H1 (cell line): ENCODE measurements at regions not wholly inside any gene's neighbourhood (a gene's known extent, or its start where the extent isn't known, plus 50 kb on each side); places are given as distances from the start of the nearest gene placed in this dataset.

Experiments
- CTCF ChIA-PET: fragments of 300-600 bp; sonication (Branson Sonifier 250); formaldehyde crosslinking; loops from one replicate; lab custom pipeline; 2021; ENCODE audit not compliant: partially characterized antibody; lab: Charles Lee
- POLR2A ChIA-PET: fragments of 300-600 bp; sonication (Branson Sonifier 250); formaldehyde crosslinking; loops from one replicate; lab custom pipeline; 2021; ENCODE audit warnings: inconsistent platforms; ENCODE audit not compliant: partially characterized antibody; lab: Charles Lee
- DNase-seq, 2 experiments: peaks; one replicate each; pipeline versions ENCODE4 v3.0.0 to v3.0.0-alpha.2; 2010 to 2022; ENCODE audit warnings: low spot score in 2 of 2, low read depth in 1 of 2, mixed read lengths in 1 of 2
- FAIRE-seq: peaks from 2 replicates; lab custom pipeline; 2011; peaks lifted over from hg19 to GRCh38; lab: Jason Lieb, UNC
- H2AFZ ChIP-seq: 2 replicates; pipeline ENCODE4 v1.8.1; 2012; ENCODE audit warnings: low read length, inconsistent platforms
- H2AK5ac ChIP-seq: 2 replicates; pipeline ENCODE4 v1.6.1; 2013; ENCODE audit warnings: low read depth, low read length
- H2BK120ac ChIP-seq: replicated peaks from 2 replicates; pipeline ENCODE3; 2013; ENCODE audit warnings: low read depth, low read length, inconsistent platforms
- H2BK12ac ChIP-seq: 2 replicates; pipeline ENCODE4 v1.6.1; 2013; ENCODE audit warnings: low read depth, low read length
- H2BK15ac ChIP-seq: 2 replicates; pipeline ENCODE4 v1.6.1; 2013; ENCODE audit warnings: low read length
- H2BK20ac ChIP-seq: 2 replicates; pipeline ENCODE4 v1.6.1; 2013; ENCODE audit warnings: low read length
- H2BK5ac ChIP-seq: 2 replicates; pipeline ENCODE4 v1.6.1; 2013; ENCODE audit warnings: low read depth, low read length
- H3K14ac ChIP-seq: 2 replicates; pipeline ENCODE4 v1.6.1; 2013; ENCODE audit warnings: inconsistent platforms; ENCODE audit not compliant: insufficient read length
- H3K18ac ChIP-seq: 2 replicates; pipeline ENCODE4 v1.6.1; 2013; ENCODE audit warnings: low read length; ENCODE audit errors: extremely low read depth
- H3K23ac ChIP-seq: 2 replicates; pipeline ENCODE4 v1.6.1; 2013; ENCODE audit warnings: inconsistent platforms; ENCODE audit not compliant: insufficient read length
- H3K23me2 ChIP-seq: 2 replicates; pipeline ENCODE4 v1.6.1; 2013; ENCODE audit warnings: low read depth, low read length
- H3K27ac ChIP-seq: 2 replicates; pipeline ENCODE4 v1.6.1; 2011; ENCODE audit warnings: low read depth, low read length, inconsistent platforms
- H3K27me3 ChIP-seq, 4 experiments: replicated peaks in 1 of 4; 1 replicate in 1 of 4; 2 replicates in 3 of 4; pipeline versions ENCODE4 v1.6.1 to v1.8.1; 2011 to 2013; ENCODE audit warnings: low read length in 3 of 4, mild to moderate bottlenecking in 3 of 4, inconsistent platforms in 2 of 4, mixed read lengths in 2 of 4, moderate library complexity in 1 of 4; ENCODE audit not compliant: control insufficient read depth in 3 of 4, insufficient read depth in 3 of 4; ENCODE audit errors: extremely low read depth in 1 of 4
- H3K36me3 ChIP-seq, 4 experiments: 2 replicates each; pipeline versions ENCODE4 v1.6.1 to v1.8.1; 2011 to 2013; ENCODE audit warnings: mild to moderate bottlenecking in 4 of 4, low read length in 3 of 4, moderate library complexity in 2 of 4, control low read depth in 1 of 4, inconsistent platforms in 1 of 4; ENCODE audit not compliant: insufficient read depth in 4 of 4, control insufficient read depth in 2 of 4
- H3K4ac ChIP-seq: replicated peaks from 2 replicates; pipeline ENCODE3; 2013; ENCODE audit warnings: low read length, low read depth, mixed read lengths, inconsistent platforms; ENCODE audit not compliant: insufficient read length
- H3K4me1 ChIP-seq, 4 experiments: replicated peaks in 1 of 4; 1 replicate in 1 of 4; 2 replicates in 3 of 4; pipeline versions ENCODE4 v1.6.1 to v1.8.1; 2011 to 2013; ENCODE audit warnings: low read length in 3 of 4, inconsistent platforms in 2 of 4, mixed read lengths in 1 of 4; ENCODE audit not compliant: insufficient read depth in 4 of 4, control insufficient read depth in 3 of 4
- H3K4me2 ChIP-seq, 2 experiments: 2 replicates each; pipeline versions ENCODE4 v1.6.1 to v1.8.1; 2011 to 2013; ENCODE audit warnings: low read depth in 2 of 2, low read length in 2 of 2, control low read depth in 1 of 2, inconsistent platforms in 1 of 2, mild to moderate bottlenecking in 1 of 2; ENCODE audit not compliant: insufficient read depth in 1 of 2
- H3K4me3 ChIP-seq, 4 experiments: fragments of 200-600, 300-600 bp in 1 of 4; sonication (generic), shearing (Covaris generic), sonication (Bioruptor Twin) in 1 of 4; 2 replicates each; pipeline versions ENCODE4 v1.5.1 to v1.8.1; 2011 to 2016; ENCODE audit warnings: low read length in 4 of 4, low read depth in 3 of 4, control low read depth in 2 of 4, inconsistent platforms in 2 of 4, mild to moderate bottlenecking in 2 of 4, mixed read lengths in 1 of 4, moderate library complexity in 1 of 4; ENCODE audit not compliant: insufficient read depth in 2 of 4; ENCODE audit errors: extremely low read depth in 1 of 4
- H3K56ac ChIP-seq: replicated peaks from 2 replicates; pipeline ENCODE3; 2013; ENCODE audit warnings: low read depth, mild to moderate bottlenecking, mixed read lengths, low read length, inconsistent platforms; ENCODE audit not compliant: insufficient read length
- H3K79me1 ChIP-seq: 2 replicates; pipeline ENCODE4 v1.6.1; 2013; ENCODE audit warnings: low read depth, low read length, control low read depth
- H3K79me2 ChIP-seq, 2 experiments: 2 replicates each; pipeline versions ENCODE4 v1.6.1 to v1.8.1; 2012 to 2013; ENCODE audit warnings: low read length in 2 of 2, mild to moderate bottlenecking in 2 of 2, inconsistent platforms in 1 of 2; ENCODE audit not compliant: insufficient read depth in 2 of 2, control insufficient read depth in 1 of 2
- H3K9ac ChIP-seq, 4 experiments: replicated peaks in 1 of 4; 1 replicate in 1 of 4; 2 replicates in 3 of 4; pipeline versions ENCODE4 v1.6.1 to v1.8.1; 2011 to 2013; ENCODE audit warnings: low read depth in 3 of 4, low read length in 3 of 4, control low read depth in 2 of 4, mild to moderate bottlenecking in 2 of 4, moderate library complexity in 2 of 4, inconsistent platforms in 1 of 4; ENCODE audit errors: extremely low read depth in 1 of 4
- H3K9me3 ChIP-seq, 2 experiments: 2 replicates each; pipeline versions ENCODE4 v1.6.1 to v1.8.1; 2012 to 2013; ENCODE audit warnings: mild to moderate bottlenecking in 2 of 2, moderate library complexity in 2 of 2, control low read depth in 1 of 2, inconsistent platforms in 1 of 2, low read depth in 1 of 2, low read length in 1 of 2, mixed read lengths in 1 of 2; ENCODE audit not compliant: insufficient read depth in 2 of 2
- H4K20me1 ChIP-seq, 2 experiments: replicated peaks in 1 of 2; 2 replicates each; pipeline versions ENCODE3 to v1.8.1; 2011 to 2013; ENCODE audit warnings: inconsistent platforms in 2 of 2, low read length in 2 of 2, mild to moderate bottlenecking in 1 of 2; ENCODE audit not compliant: insufficient read depth in 2 of 2, control insufficient read depth in 1 of 2
- H4K5ac ChIP-seq: 2 replicates; pipeline ENCODE4 v1.6.1; 2013; ENCODE audit warnings: low read length, low read depth, mixed read lengths, inconsistent platforms; ENCODE audit not compliant: insufficient read length
- H4K8ac ChIP-seq: 2 replicates; pipeline ENCODE4 v1.8.0; 2013; ENCODE audit warnings: mild to moderate bottlenecking, moderate library complexity, low read length, inconsistent platforms; ENCODE audit not compliant: insufficient read depth; ENCODE audit errors: extremely low read depth
- H4K91ac ChIP-seq: replicated peaks from 2 replicates; pipeline ENCODE3; 2013; ENCODE audit warnings: low read length, mixed read lengths, inconsistent platforms; ENCODE audit not compliant: insufficient read length
- CBX8 ChIP-seq: fragments of 300-800, 300-1000 bp; sonication (generic); IDR thresholded peaks from 2 replicates; pipeline ENCODE4 v1.7.1; 2016; ENCODE audit warnings: low read depth, low read length, borderline replicate concordance
- CHD1 ChIP-seq: IDR thresholded peaks from 2 replicates; pipeline ENCODE4 v1.6.1; 2012; ENCODE audit warnings: low read depth, low read length, improper control_type of control experiment
- SIRT6 ChIP-seq: IDR thresholded peaks from one replicate; pipeline ENCODE4 v1.7.1; 2012; ENCODE audit warnings: low read length, inconsistent platforms
- SUZ12 ChIP-seq: fragments of 200-600 bp; sonication (generic); IDR thresholded peaks from 2 replicates; pipeline ENCODE4 v1.6.1; 2012; ENCODE audit warnings: mild to moderate bottlenecking, inconsistent platforms, low read length, moderate library complexity, mixed read lengths
- TCF12 ChIP-seq: IDR thresholded peaks from 2 replicates; pipeline ENCODE4 v1.6.1; 2011; ENCODE audit warnings: low read depth, mild to moderate bottlenecking, low read length
- ZNF274 ChIP-seq: IDR thresholded peaks from 2 replicates; pipeline ENCODE4 v1.7.0; 2012; ENCODE audit warnings: low read length, borderline replicate concordance; ENCODE audit errors: extremely low read depth
- WGBS, 2 experiments: shearing (Covaris generic) in 1 of 2; methylation state at CpG; one replicate each; pipeline versions ENCODE4 v1.1.6 to v1.1.7; 2013 to 2015; ENCODE audit warnings: low lambda C conversion rate in 2 of 2, mixed read lengths in 2 of 2, inconsistent platforms in 1 of 2, low coverage in 1 of 2, missing lambda C conversion rate in 1 of 2; ENCODE audit not compliant: insufficient replicate concordance in 2 of 2, insufficient coverage in 1 of 2, insufficient read length in 1 of 2; ENCODE audit errors: extremely low coverage in 1 of 2, missing lambda C conversion rate in 1 of 2; 5-methylcytosine and 5-hydroxymethylcytosine counted together

GRCh38 chr6:3513416-3513815 is 56.6 kb upstream of the SLC22A23 start:
- H2AK5ac ChIP-seq, result no peak overlapping the region
- WGBS, 2 experiments, result 91% methylated on average over 9 of the region's 9 CpGs; no CpG with 5 or more reads in 1 of the 2 experiments
- H4K5ac ChIP-seq, result no peak overlapping the region
- no peak overlapping the region for H2BK12ac ChIP-seq
- FAIRE-seq, result no peak
- CTCF ChIA-PET, result interaction anchor here (1.5 to 2.8 kb wide), 2 partner anchors 19 to 219 kb away, joined by 4 to 6 read pairs; no protein-coding TSS in a partner anchor
- no peak overlapping the region for H2BK15ac ChIP-seq
- H3K4ac ChIP-seq, result no peak overlapping the region
- DNase-seq, result no peak
- no peaks in the 10 kb centered on the region for H4K20me1 ChIP-seq
- no peaks in the 10 kb centered on the region for H3K9me3 ChIP-seq
- H3K36me3 ChIP-seq, result no peaks in the 10 kb centered on the region
- no peak overlapping the region for H3K9ac ChIP-seq
- no peaks in the 10 kb centered on the region for H3K27me3 ChIP-seq
- H2BK5ac ChIP-seq, result no peak overlapping the region
- no peak overlapping the region for H3K23ac ChIP-seq
- peaks cover 0 to 8% (median 6%) of the 10 kb centered on the region in 4 experiments; a peak in 4 of 7 replicates for H3K4me1 ChIP-seq
- POLR2A ChIA-PET, result no interaction called here
- no peaks in the 10 kb centered on the region for H3K79me2 ChIP-seq
- H2BK20ac ChIP-seq, result no peak overlapping the region
- no peak overlapping the region for H3K14ac ChIP-seq
- no peak overlapping the region for H3K27ac ChIP-seq
- H4K8ac ChIP-seq, result no peak overlapping the region
- H4K91ac ChIP-seq, result no peak overlapping the region
- no peak overlapping the region for H3K18ac ChIP-seq
- no peak overlapping the region for H3K56ac ChIP-seq
- no peaks in the 10 kb centered on the region for H3K79me1 ChIP-seq
- TF ChIP-seq ZNF274 (no peak), SUZ12 (no peak), CBX8 (no peak), SIRT6 (no peak), TCF12 (no peak), CHD1 (no peak)
- H3K4me3 ChIP-seq, result no peak overlapping the region
- no peak overlapping the region for H3K4me2 ChIP-seq
- peaks cover 2% of the 10 kb centered on the region; the same call in 1 of the 2 replicates for H3K23me2 ChIP-seq
- H2BK120ac ChIP-seq, result no peak overlapping the region
- H2AFZ ChIP-seq, result no peak overlapping the region
